ENCODE measurements at regions not wholly inside any gene's neighbourhood (a gene's known extent, or its start where the extent isn't known, plus 50 kb on each side); places are given as distances from the start of the nearest gene placed in this dataset.

DNA sequence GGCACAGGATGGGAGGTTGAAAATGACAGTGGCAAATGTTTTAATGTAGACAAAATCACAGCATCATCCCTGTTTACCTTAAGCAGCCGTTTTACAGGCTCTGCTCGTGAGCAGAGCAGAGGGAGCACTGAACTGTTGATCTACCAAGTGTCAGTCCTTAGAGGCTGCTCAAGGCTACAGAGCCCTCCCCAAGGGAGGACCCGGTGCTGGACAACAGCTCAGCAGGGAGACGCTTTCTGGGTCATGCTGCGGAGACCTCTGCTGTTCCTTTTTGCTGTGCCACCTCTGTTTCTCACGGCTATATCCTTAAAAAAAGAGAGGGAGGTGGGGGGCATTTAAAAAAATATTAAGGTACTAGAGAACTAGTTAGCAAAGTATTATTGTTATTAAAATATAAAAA is 400.2 kb downstream of the GABRB3 start:
- WGBS = 51% methylated on average over 6 of the region's 6 CpGs
- H3K27ac ChIP-seq (replicated peaks in 1 of 4) = no peak overlapping the region
- no peak for TF ChIP-seq CTCF (IDR thresholded peaks at IDR 0.05)
- no peak for TF ChIP-seq POLR2AphosphoS5 (IDR thresholded peaks at IDR 0.05)
- no peak for TF ChIP-seq EP300 (IDR thresholded peaks at IDR 0.05)
- TF ChIP-seq POLR2A (IDR thresholded peaks at IDR 0.05; ENCODE audit: low read depth) = no peak
- H3K36me3 ChIP-seq = no peaks in the 10 kb centered on the region
- no peaks in the 10 kb centered on the region for H3K4me1 ChIP-seq
- no peak for DNase-seq (ENCODE audit: extremely low spot score)
- intact Hi-C loops (cut with DNase I) = no loop called here
- no peak overlapping the region for H3K4me3 ChIP-seq
- H3K27me3 ChIP-seq = no peaks in the 10 kb centered on the region
- peaks cover 0 to 27% (median 19%) of the 10 kb centered on the region in 4 donors for H3K9me3 ChIP-seq

- no peak overlapping the region for H3K4me3 ChIP-seq
- DNase-seq (ENCODE audit: extremely low spot score) = no peak
- WGBS = 86% methylated on average over 4 of the region's 4 CpGs
- intact Hi-C loops (cut with DNase I) = no loop called here
- no peaks in the 10 kb centered on the region for H3K9me3 ChIP-seq
- TF ChIP-seq POLR2AphosphoS5 (IDR thresholded peaks at IDR 0.05) (no peak), EP300 (IDR thresholded peaks at IDR 0.05) (no peak), POLR2A (IDR thresholded peaks at IDR 0.05; ENCODE audit: low read depth) (no peak), CTCF (IDR thresholded peaks at IDR 0.05) (no peak)
- H3K36me3 ChIP-seq = no peaks in the 10 kb centered on the region
- no peaks in the 10 kb centered on the region for H3K4me1 ChIP-seq
- H3K27me3 ChIP-seq = no peaks in the 10 kb centered on the region
- no peak overlapping the region for H3K27ac ChIP-seq (replicated peaks in 1 of 4)
These were observed 407.8 kb downstream of the GABRB3 start for GRCh38 chr15:26365077-26365476.

- WGBS = 62% methylated on average over 4 of the region's 4 CpGs
These were observed 413.0 kb downstream of the GABRB3 start for GRCh38 chr15:26359855-26360254.

DNA sequence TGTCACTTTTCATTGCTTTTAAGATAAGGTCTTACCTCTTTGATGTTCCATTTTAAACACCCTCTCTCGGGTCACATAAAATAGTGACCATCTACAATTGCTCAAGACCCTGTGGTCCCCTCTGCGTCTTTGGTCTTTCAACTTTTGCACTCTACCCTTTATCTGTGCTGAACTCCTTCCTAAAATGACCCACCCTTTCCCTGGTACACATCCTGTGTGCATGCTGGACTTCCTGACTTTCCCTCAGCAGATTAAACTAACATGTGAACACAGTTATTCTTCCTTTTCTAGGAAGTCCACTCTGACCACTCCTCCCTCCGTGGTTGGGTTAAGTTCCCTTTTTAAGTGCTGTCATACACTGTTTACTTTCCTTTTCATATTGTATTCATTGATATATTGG is 414.2 kb downstream of the GABRB3 start:
- H3K27me3 ChIP-seq = peaks cover 0 to 12% (median 0%) of the 10 kb centered on the region in 4 donors
- H3K36me3 ChIP-seq = no peaks in the 10 kb centered on the region
- intact Hi-C loops (cut with DNase I) = no loop called here
- H3K4me3 ChIP-seq = no peak overlapping the region
- no peaks in the 10 kb centered on the region for H3K9me3 ChIP-seq
- no peak for DNase-seq (ENCODE audit: extremely low spot score)
- 42% methylated on average over 3 of the region's 3 CpGs for WGBS
- no peak for TF ChIP-seq POLR2A (IDR thresholded peaks at IDR 0.05; ENCODE audit: low read depth)
- no peak for TF ChIP-seq CTCF (IDR thresholded peaks at IDR 0.05)
- no peak for TF ChIP-seq EP300 (IDR thresholded peaks at IDR 0.05)
- TF ChIP-seq POLR2AphosphoS5 (IDR thresholded peaks at IDR 0.05) = no peak
- H3K4me1 ChIP-seq = no peaks in the 10 kb centered on the region
- no peak overlapping the region for H3K27ac ChIP-seq (replicated peaks in 1 of 4)

More at GRCh38 chr15:26359855-26360254, 413.0 kb downstream of the GABRB3 start:
- H3K36me3 ChIP-seq = no peaks in the 10 kb centered on the region
- no peaks in the 10 kb centered on the region for H3K4me1 ChIP-seq
- peaks cover 0 to 6% (median 0%) of the 10 kb centered on the region in 4 donors for H3K27me3 ChIP-seq
- no peak for DNase-seq (ENCODE audit: extremely low spot score)
- intact Hi-C loops (cut with DNase I) = no loop called here
- no peak overlapping the region for H3K27ac ChIP-seq (replicated peaks in 1 of 4)
- no peaks in the 10 kb centered on the region for H3K9me3 ChIP-seq
- no peak for TF ChIP-seq EP300 (IDR thresholded peaks at IDR 0.05)
- no peak for TF ChIP-seq POLR2A (IDR thresholded peaks at IDR 0.05; ENCODE audit: low read depth)
- TF ChIP-seq POLR2AphosphoS5 (IDR thresholded peaks at IDR 0.05) = no peak
- no peak for TF ChIP-seq CTCF (IDR thresholded peaks at IDR 0.05)
- H3K4me3 ChIP-seq = no peak overlapping the region

- no peak for TF ChIP-seq POLR2A (IDR thresholded peaks at IDR 0.05; ENCODE audit: low read depth)
- no peak for TF ChIP-seq EP300 (IDR thresholded peaks at IDR 0.05)
- TF ChIP-seq CTCF (IDR thresholded peaks at IDR 0.05) = no peak
- no peak for TF ChIP-seq POLR2AphosphoS5 (IDR thresholded peaks at IDR 0.05)
- H3K36me3 ChIP-seq = no peaks in the 10 kb centered on the region
- no peaks in the 10 kb centered on the region for H3K9me3 ChIP-seq
- H3K27ac ChIP-seq (replicated peaks in 1 of 4) = no peak overlapping the region
- intact Hi-C loops (cut with DNase I) = no loop called here
- H3K4me3 ChIP-seq = no peak overlapping the region
- no peak for DNase-seq (ENCODE audit: extremely low spot score)
- peaks cover 0 to 12% (median 0%) of the 10 kb centered on the region in 4 donors for H3K27me3 ChIP-seq
- 76% methylated on average over 3 of the region's 3 CpGs for WGBS
- H3K4me1 ChIP-seq = no peaks in the 10 kb centered on the region
These were observed 415.2 kb downstream of the GABRB3 start for GRCh38 chr15:26357653-26358052.
